WTC11 (cell line): ENCODE measurements at regions not wholly inside any gene's neighbourhood (a gene's known extent, or its start where the extent isn't known, plus 50 kb on each side); places are given as distances from the start of the nearest gene placed in this dataset.

ENCODE experiments used
- ATAC-seq: fragments of 200-7000 bp; cut with Tn5 transposase; 2 replicates; pipeline ENCODE4 v1.10.0; 2021; ENCODE audit warnings: mild to moderate bottlenecking, moderate library complexity
- CTCF ChIA-PET: fragments of 300-600 bp; sonication (Branson Sonifier 250); formaldehyde crosslinking; loops from one replicate; lab custom pipeline; 2021; ENCODE audit warnings: antibody characterized with exemption; lab: Charles Lee
- POLR2A ChIA-PET: fragments of 350-600 bp; sonication (Branson Sonifier 250); formaldehyde crosslinking; loops from one replicate; lab custom pipeline; 2021; ENCODE audit warnings: antibody characterized with exemption; lab: Charles Lee
- DNase-seq: peaks from one replicate; pipeline ENCODE4 v3.0.0; 2021; ENCODE audit warnings: low spot score
- H3K27ac Mint-ChIP-seq: 2 replicates; pipeline ENCODE4 v1.8.0; 2021; ENCODE audit warnings: mixed read lengths
- H3K27me3 Mint-ChIP-seq: 2 replicates; pipeline ENCODE4 v1.8.0; 2021; ENCODE audit warnings: low read depth, mild to moderate bottlenecking, moderate library complexity, mixed read lengths
- H3K36me3 Mint-ChIP-seq: 2 replicates; pipeline ENCODE4 v1.8.0; 2021; ENCODE audit warnings: mixed read lengths
- H3K4me1 Mint-ChIP-seq: 2 replicates; pipeline ENCODE4 v1.8.0; 2022; ENCODE audit warnings: mixed read lengths
- H3K4me3 Mint-ChIP-seq: 2 replicates; pipeline ENCODE4 v1.8.0; 2021; ENCODE audit warnings: mild to moderate bottlenecking, moderate library complexity, mixed read lengths
- H3K9me3 Mint-ChIP-seq: 2 replicates; pipeline ENCODE4 v1.8.0; 2021; ENCODE audit warnings: mixed read lengths
- ETV6 ChIP-seq: sonication (generic); formaldehyde crosslinking; IDR thresholded peaks from 2 replicates; pipeline ENCODE4 v1.8.1; 2022; ENCODE audit warnings: mild to moderate bottlenecking, missing genetic modification reagents
- JAZF1 ChIP-seq: fragments of 250-450 bp; sonication (Bioruptor Pico); IDR thresholded peaks from 2 replicates; pipeline ENCODE4 v1.9.0; 2021; ENCODE audit warnings: moderate library complexity, mild to moderate bottlenecking, inconsistent platforms
- JUN ChIP-seq: sonication (generic); formaldehyde crosslinking; IDR thresholded peaks from 2 replicates; pipeline ENCODE4 v1.8.0; 2023; ENCODE audit warnings: mild to moderate bottlenecking, missing genetic modification reagents
- KAT7 ChIP-seq: sonication (generic); formaldehyde crosslinking; IDR thresholded peaks from 2 replicates; pipeline ENCODE4 v1.8.1; 2023; ENCODE audit warnings: missing genetic modification reagents, mild to moderate bottlenecking, borderline replicate concordance
- MXD4 ChIP-seq: fragments of 250-450 bp; sonication (Bioruptor Pico); IDR thresholded peaks from 2 replicates; pipeline ENCODE4 v1.8.0; 2021; ENCODE audit warnings: mild to moderate bottlenecking, moderate library complexity, borderline replicate concordance
- NR3C1 ChIP-seq: sonication (generic); formaldehyde crosslinking; conservative IDR thresholded peaks from 2 replicates; pipeline ENCODE4 v1.8.1; 2023; ENCODE audit warnings: low read depth, mild to moderate bottlenecking, missing genetic modification reagents
- OVOL2 ChIP-seq: fragments of 250-450 bp; sonication (Bioruptor Pico); IDR thresholded peaks from 2 replicates; pipeline ENCODE4 v1.9.0; 2021; ENCODE audit warnings: mild to moderate bottlenecking, borderline replicate concordance
- RORB ChIP-seq: fragments of 250-450 bp; sonication (Bioruptor Pico); IDR thresholded peaks from 2 replicates; pipeline ENCODE4 v1.9.0; 2021; ENCODE audit warnings: mild to moderate bottlenecking
- TEAD1 ChIP-seq: sonication (generic); formaldehyde crosslinking; IDR thresholded peaks from 2 replicates; pipeline ENCODE4 v1.8.0; 2022; ENCODE audit warnings: mild to moderate bottlenecking, missing genetic modification reagents
- ZBTB21 ChIP-seq: sonication (generic); formaldehyde crosslinking; IDR thresholded peaks from 2 replicates; pipeline ENCODE4 v1.8.1; 2023; ENCODE audit warnings: mild to moderate bottlenecking, missing genetic modification reagents, borderline replicate concordance
- ZNF219 ChIP-seq: sonication (generic); formaldehyde crosslinking; IDR thresholded peaks from 2 replicates; pipeline ENCODE4 v1.8.0; 2023; ENCODE audit warnings: missing genetic modification reagents, mild to moderate bottlenecking, borderline replicate concordance
- ZNF671 ChIP-seq: fragments of 250-450 bp; sonication (Bioruptor Pico); IDR thresholded peaks from 2 replicates; pipeline ENCODE4 v1.8.0; 2021; ENCODE audit warnings: mild to moderate bottlenecking
- TF ChIP-seq, protein P1 (sequence below): sonication (generic); formaldehyde crosslinking; IDR thresholded peaks from 2 replicates; pipeline ENCODE4 v1.8.1; 2023; ENCODE audit warnings: mild to moderate bottlenecking, missing genetic modification reagents, borderline replicate concordance
- TF ChIP-seq, protein P2 (sequence below): fragments of 250-450 bp; sonication (Bioruptor Pico); conservative IDR thresholded peaks from 2 replicates; pipeline ENCODE4 v1.9.0; 2021; ENCODE audit warnings: mild to moderate bottlenecking
- TF ChIP-seq, protein P3 (sequence below): sonication (generic); formaldehyde crosslinking; conservative IDR thresholded peaks from 2 replicates; pipeline ENCODE4 v1.8.1; 2022; ENCODE audit warnings: mild to moderate bottlenecking, missing genetic modification reagents
- TF ChIP-seq, protein P4 (sequence below): sonication (generic); formaldehyde crosslinking; IDR thresholded peaks from 2 replicates; pipeline ENCODE4 v1.8.0; 2023; ENCODE audit warnings: mild to moderate bottlenecking, missing genetic modification reagents
- TF ChIP-seq, protein P5 (sequence below): sonication (generic); formaldehyde crosslinking; IDR thresholded peaks from 2 replicates; pipeline ENCODE4 v1.8.1; 2023; ENCODE audit warnings: mild to moderate bottlenecking, missing genetic modification reagents
- TF ChIP-seq, protein P6 (sequence below): fragments of 250-450 bp; sonication (Bioruptor Pico); IDR thresholded peaks from 2 replicates; pipeline ENCODE4 v1.9.0; 2021; ENCODE audit warnings: mild to moderate bottlenecking
- TF ChIP-seq, protein P7 (sequence below): sonication (generic); formaldehyde crosslinking; IDR thresholded peaks from 2 replicates; pipeline ENCODE4 v1.8.0; 2022; ENCODE audit warnings: mild to moderate bottlenecking, missing genetic modification reagents

DNA sequence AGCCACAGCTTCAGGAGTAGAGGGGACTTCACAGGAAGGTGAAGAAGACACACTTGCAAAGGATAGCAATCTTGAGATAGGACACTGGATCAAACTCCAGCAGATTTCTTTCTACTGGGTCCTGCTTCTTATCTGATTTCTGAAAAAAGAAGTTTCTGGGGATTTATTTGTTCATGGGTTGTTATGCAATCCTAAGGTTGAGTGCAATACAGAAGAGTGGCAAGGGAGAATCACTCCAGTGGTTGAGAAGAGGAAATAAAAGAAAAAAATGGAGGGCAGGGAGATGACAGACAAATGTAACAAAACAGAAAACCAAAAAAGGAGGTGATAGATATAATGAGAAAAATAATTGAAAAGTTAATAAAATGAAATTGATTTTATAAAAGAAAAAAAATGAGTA lies 858.3 kb downstream of the TUSC7 start:
- Mint-ChIP-seq H3K9me3 (peaks cover 8% of the 10 kb centered on the region), H3K4me3 (no peak overlapping the region), H3K4me1 (peaks cover 4% of the 10 kb centered on the region), H3K27ac (no peak overlapping the region), H3K36me3 (no peaks in the 10 kb centered on the region), H3K27me3 (no peaks in the 10 kb centered on the region)
- TF ChIP-seq, protein P1, sequence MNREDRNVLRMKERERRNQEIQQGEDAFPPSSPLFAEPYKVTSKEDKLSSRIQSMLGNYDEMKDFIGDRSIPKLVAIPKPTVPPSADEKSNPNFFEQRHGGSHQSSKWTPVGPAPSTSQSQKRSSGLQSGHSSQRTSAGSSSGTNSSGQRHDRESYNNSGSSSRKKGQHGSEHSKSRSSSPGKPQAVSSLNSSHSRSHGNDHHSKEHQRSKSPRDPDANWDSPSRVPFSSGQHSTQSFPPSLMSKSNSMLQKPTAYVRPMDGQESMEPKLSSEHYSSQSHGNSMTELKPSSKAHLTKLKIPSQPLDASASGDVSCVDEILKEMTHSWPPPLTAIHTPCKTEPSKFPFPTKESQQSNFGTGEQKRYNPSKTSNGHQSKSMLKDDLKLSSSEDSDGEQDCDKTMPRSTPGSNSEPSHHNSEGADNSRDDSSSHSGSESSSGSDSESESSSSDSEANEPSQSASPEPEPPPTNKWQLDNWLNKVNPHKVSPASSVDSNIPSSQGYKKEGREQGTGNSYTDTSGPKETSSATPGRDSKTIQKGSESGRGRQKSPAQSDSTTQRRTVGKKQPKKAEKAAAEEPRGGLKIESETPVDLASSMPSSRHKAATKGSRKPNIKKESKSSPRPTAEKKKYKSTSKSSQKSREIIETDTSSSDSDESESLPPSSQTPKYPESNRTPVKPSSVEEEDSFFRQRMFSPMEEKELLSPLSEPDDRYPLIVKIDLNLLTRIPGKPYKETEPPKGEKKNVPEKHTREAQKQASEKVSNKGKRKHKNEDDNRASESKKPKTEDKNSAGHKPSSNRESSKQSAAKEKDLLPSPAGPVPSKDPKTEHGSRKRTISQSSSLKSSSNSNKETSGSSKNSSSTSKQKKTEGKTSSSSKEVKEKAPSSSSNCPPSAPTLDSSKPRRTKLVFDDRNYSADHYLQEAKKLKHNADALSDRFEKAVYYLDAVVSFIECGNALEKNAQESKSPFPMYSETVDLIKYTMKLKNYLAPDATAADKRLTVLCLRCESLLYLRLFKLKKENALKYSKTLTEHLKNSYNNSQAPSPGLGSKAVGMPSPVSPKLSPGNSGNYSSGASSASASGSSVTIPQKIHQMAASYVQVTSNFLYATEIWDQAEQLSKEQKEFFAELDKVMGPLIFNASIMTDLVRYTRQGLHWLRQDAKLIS, result no peak
- TF ChIP-seq JUN (CRISPR knock-in tag), result no peak
- no peak for TF ChIP-seq NR3C1 (CRISPR knock-in tag)
- TF ChIP-seq TEAD1 (CRISPR knock-in tag), result no peak
- TF ChIP-seq, protein P2, sequence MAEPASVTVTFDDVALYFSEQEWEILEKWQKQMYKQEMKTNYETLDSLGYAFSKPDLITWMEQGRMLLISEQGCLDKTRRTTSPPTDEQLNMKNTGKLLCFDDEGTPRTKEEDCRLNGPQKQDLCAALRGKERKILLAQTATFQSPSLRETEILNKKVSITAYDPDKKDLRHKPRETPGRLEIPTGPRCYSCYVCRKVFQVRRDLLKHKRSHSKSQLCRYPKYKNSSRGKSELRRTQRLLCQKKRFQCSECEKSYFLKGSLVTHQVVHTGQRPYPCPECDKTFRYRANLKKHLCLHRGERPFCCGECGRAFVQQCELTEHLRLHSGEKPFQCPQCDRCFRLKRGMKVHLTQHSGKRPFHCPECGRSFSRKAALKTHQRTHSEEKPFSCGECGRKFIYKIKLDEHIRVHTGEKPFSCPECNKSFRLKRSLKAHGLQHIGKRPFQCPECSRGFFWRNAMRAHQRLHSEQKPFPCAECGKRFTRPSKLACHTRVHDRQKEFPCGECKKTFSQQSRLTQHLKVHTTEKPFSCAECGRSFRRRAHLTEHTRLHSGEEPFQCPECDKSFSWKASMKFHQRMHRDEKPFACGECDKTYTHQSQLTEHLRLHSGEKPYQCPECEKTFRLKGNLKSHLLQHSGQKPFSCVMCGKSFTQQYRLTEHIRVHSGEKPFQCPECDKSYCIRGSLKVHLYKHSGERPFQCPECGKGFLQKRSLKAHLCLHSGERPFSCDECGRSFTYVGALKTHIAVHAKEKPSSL, result no peak
- TF ChIP-seq, protein P3, sequence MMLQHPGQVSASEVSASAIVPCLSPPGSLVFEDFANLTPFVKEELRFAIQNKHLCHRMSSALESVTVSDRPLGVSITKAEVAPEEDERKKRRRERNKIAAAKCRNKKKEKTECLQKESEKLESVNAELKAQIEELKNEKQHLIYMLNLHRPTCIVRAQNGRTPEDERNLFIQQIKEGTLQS (CRISPR knock-in tag), result no peak
- TF ChIP-seq, protein P4, sequence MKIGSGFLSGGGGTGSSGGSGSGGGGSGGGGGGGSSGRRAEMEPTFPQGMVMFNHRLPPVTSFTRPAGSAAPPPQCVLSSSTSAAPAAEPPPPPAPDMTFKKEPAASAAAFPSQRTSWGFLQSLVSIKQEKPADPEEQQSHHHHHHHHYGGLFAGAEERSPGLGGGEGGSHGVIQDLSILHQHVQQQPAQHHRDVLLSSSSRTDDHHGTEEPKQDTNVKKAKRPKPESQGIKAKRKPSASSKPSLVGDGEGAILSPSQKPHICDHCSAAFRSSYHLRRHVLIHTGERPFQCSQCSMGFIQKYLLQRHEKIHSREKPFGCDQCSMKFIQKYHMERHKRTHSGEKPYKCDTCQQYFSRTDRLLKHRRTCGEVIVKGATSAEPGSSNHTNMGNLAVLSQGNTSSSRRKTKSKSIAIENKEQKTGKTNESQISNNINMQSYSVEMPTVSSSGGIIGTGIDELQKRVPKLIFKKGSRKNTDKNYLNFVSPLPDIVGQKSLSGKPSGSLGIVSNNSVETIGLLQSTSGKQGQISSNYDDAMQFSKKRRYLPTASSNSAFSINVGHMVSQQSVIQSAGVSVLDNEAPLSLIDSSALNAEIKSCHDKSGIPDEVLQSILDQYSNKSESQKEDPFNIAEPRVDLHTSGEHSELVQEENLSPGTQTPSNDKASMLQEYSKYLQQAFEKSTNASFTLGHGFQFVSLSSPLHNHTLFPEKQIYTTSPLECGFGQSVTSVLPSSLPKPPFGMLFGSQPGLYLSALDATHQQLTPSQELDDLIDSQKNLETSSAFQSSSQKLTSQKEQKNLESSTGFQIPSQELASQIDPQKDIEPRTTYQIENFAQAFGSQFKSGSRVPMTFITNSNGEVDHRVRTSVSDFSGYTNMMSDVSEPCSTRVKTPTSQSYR, result no peak
- TF ChIP-seq, protein P5, sequence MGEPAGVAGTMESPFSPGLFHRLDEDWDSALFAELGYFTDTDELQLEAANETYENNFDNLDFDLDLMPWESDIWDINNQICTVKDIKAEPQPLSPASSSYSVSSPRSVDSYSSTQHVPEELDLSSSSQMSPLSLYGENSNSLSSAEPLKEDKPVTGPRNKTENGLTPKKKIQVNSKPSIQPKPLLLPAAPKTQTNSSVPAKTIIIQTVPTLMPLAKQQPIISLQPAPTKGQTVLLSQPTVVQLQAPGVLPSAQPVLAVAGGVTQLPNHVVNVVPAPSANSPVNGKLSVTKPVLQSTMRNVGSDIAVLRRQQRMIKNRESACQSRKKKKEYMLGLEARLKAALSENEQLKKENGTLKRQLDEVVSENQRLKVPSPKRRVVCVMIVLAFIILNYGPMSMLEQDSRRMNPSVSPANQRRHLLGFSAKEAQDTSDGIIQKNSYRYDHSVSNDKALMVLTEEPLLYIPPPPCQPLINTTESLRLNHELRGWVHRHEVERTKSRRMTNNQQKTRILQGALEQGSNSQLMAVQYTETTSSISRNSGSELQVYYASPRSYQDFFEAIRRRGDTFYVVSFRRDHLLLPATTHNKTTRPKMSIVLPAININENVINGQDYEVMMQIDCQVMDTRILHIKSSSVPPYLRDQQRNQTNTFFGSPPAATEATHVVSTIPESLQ (CRISPR knock-in tag), result no peak
- TF ChIP-seq, protein P6, sequence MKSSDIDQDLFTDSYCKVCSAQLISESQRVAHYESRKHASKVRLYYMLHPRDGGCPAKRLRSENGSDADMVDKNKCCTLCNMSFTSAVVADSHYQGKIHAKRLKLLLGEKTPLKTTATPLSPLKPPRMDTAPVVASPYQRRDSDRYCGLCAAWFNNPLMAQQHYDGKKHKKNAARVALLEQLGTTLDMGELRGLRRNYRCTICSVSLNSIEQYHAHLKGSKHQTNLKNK (CRISPR knock-in tag), result no peak
- no peak for TF ChIP-seq ZBTB21 (CRISPR knock-in tag)
- ChIA-PET POLR2A (no interaction called here), CTCF (no interaction called here)
- ATAC-seq (no peak), DNase-seq (no peak)

DNA sequence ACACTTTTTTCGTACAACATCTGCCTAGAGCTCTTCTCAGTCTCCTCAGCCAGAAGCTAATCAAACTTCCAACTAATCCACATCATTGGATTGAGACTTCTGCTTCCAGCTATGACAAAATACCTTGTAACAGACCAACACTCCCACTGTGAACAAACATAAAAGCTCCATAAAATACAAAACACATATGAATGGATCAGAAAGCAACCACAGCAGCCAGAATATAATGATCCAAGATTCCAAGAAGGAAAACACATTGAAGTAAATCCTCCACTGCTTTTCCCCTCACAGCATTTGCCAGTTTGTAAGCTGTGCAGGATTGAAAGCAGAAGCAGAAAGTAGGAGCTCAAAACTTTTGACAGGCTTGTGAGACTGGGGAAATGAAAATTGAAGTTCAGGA lies 863.2 kb downstream of the TUSC7 start:
- Mint-ChIP-seq H3K4me3 (no peak overlapping the region), H3K4me1 (no peaks in the 10 kb centered on the region), H3K27me3 (no peaks in the 10 kb centered on the region), H3K9me3 (peaks cover 3% of the 10 kb centered on the region; the same call in 1 of the 2 replicates), H3K27ac (no peak overlapping the region), H3K36me3 (no peaks in the 10 kb centered on the region)
- no peak for ATAC-seq
- ChIA-PET CTCF (interaction anchor here (0.9 kb wide), 1 partner anchor 326 kb away, joined by 3 read pairs; no protein-coding TSS in a partner anchor), POLR2A (no interaction called here)
- no peak for DNase-seq
- TF ChIP-seq, protein P6 (CRISPR knock-in tag), result no peak
- TF ChIP-seq ZNF219 (CRISPR knock-in tag), result no peak
- TF ChIP-seq RORB, result no peak
- TF ChIP-seq ZNF671 (CRISPR knock-in tag), result no peak
- no peak for TF ChIP-seq ETV6 (CRISPR knock-in tag)
- TF ChIP-seq, protein P7, sequence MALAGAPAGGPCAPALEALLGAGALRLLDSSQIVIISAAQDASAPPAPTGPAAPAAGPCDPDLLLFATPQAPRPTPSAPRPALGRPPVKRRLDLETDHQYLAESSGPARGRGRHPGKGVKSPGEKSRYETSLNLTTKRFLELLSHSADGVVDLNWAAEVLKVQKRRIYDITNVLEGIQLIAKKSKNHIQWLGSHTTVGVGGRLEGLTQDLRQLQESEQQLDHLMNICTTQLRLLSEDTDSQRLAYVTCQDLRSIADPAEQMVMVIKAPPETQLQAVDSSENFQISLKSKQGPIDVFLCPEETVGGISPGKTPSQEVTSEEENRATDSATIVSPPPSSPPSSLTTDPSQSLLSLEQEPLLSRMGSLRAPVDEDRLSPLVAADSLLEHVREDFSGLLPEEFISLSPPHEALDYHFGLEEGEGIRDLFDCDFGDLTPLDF (CRISPR knock-in tag), result no peak
- TF ChIP-seq KAT7 (CRISPR knock-in tag), result no peak
- no peak for TF ChIP-seq JAZF1 (CRISPR knock-in tag)
- TF ChIP-seq, protein P4, result no peak
- TF ChIP-seq OVOL2 (CRISPR knock-in tag), result no peak
- no peak for TF ChIP-seq MXD4 (CRISPR knock-in tag)
